ENCODE measurements at regions not wholly inside any gene's neighbourhood (a gene's known extent, or its start where the extent isn't known, plus 50 kb on each side); places are given as distances from the start of the nearest gene placed in this dataset.

- DNase-seq: no peak
Observed at GRCh38 chr9:105150991-105151685, 93.3 kb upstream of the SLC44A1 start.

GRCh38 chr9:105151686-105151995 lies 92.8 kb upstream of the SLC44A1 start:
- DNase-seq: no peak

GRCh38 chr9:105154723-105155191 lies 89.7 kb upstream of the SLC44A1 start:
- DNase-seq: no peak

- DNase-seq: no peak
Observed at GRCh38 chr9:105157171-105157583, 87.3 kb upstream of the SLC44A1 start.

GRCh38 chr9:105158020-105158419 lies 86.4 kb upstream of the SLC44A1 start:
- DNase-seq: no peak

GRCh38 chr9:105158898-105159297 lies 85.6 kb upstream of the SLC44A1 start:
- no peak for DNase-seq

- no peak for DNase-seq
Observed at GRCh38 chr9:105168870-105169319, 75.6 kb upstream of the SLC44A1 start.

GRCh38 chr9:105171076-105171475 lies 73.4 kb upstream of the SLC44A1 start:
- no peak for DNase-seq

- DNase-seq: no peak
Observed at GRCh38 chr9:105171589-105171988, 72.9 kb upstream of the SLC44A1 start.

GRCh38 chr9:105172436-105172835 lies 72.0 kb upstream of the SLC44A1 start:
- no peak for DNase-seq

- DNase-seq: no peak
Observed at GRCh38 chr9:105173306-105173705, 71.1 kb upstream of the SLC44A1 start.

- DNase-seq: no peak
Observed at GRCh38 chr9:105173826-105174225, 70.6 kb upstream of the SLC44A1 start.

GRCh38 chr9:105176194-105176593 lies 68.3 kb upstream of the SLC44A1 start:
- no peak for DNase-seq

GRCh38 chr9:105178076-105178475 lies 66.4 kb upstream of the SLC44A1 start:
- DNase-seq: no peak

GRCh38 chr9:105187781-105188180 lies 56.7 kb upstream of the SLC44A1 start:
- DNase-seq: no peak

GRCh38 chr9:105188746-105189145 lies 55.7 kb upstream of the SLC44A1 start:
- DNase-seq: no peak

GRCh38 chr9:105191508-105192121 lies 52.8 kb upstream of the SLC44A1 start:
- DNase-seq: no peak

- no peak for DNase-seq
Observed at GRCh38 chr9:105193560-105193959, 50.9 kb upstream of the SLC44A1 start.

- DNase-seq: no peak
Observed at GRCh38 chr9:105194234-105194633, 50.2 kb upstream of the SLC44A1 start.

Data from activated T-cell treated with anti-CD3 and anti-CD28 coated beads for 4 hours (primary cell).